Spleen (tissue), 11 donors: ENCODE measurements at regions not wholly inside any gene's neighbourhood (a gene's known extent, or its start where the extent isn't known, plus 50 kb on each side); places are given as distances from the start of the nearest gene placed in this dataset.

Experiments used
- DNase-seq: peaks from one replicate; pipeline ENCODE4 v3.0.0-alpha.2; 2020
- H3K27ac ChIP-seq, 8 donors: fragments of 200-600 bp; sonication (generic) in 7 of 8; 1 replicate in 4 of 8; 2 replicates in 4 of 8; pipeline versions ENCODE4 v1.5.0 to v1.8.0; 2016 to 2021; ENCODE audit warnings: inconsistent platforms in 4 of 8, mild to moderate bottlenecking in 4 of 8, moderate library complexity in 1 of 8
- H3K27me3 ChIP-seq, 7 donors: fragments of 200-600 bp; sonication (generic) in 6 of 7; replicated peaks in 1 of 7; 1 replicate in 4 of 7; 2 replicates in 3 of 7; pipeline versions ENCODE4 v1.5.0 to v1.8.0; 2016 to 2021; ENCODE audit warnings: inconsistent platforms in 3 of 7, mild to moderate bottlenecking in 1 of 7
- H3K36me3 ChIP-seq, 6 donors: fragments of 200-600 bp; sonication (generic) in 5 of 6; 1 replicate in 4 of 6; 2 replicates in 2 of 6; pipeline versions ENCODE4 v1.5.0 to v1.8.0; 2016 to 2021; ENCODE audit warnings: inconsistent platforms in 2 of 6
- H3K4me1 ChIP-seq, 6 donors: fragments of 200-600 bp; sonication (generic) in 5 of 6; 1 replicate in 3 of 6; 2 replicates in 3 of 6; pipeline versions ENCODE4 v1.5.0 to v1.8.0; 2016 to 2021; ENCODE audit warnings: inconsistent platforms in 3 of 6
- H3K4me3 ChIP-seq, 8 donors: fragments of 200-600 bp; sonication (generic) in 7 of 8; 1 replicate in 4 of 8; 2 replicates in 4 of 8; pipeline versions ENCODE4 v1.5.0 to v1.8.0; 2016 to 2021; ENCODE audit warnings: inconsistent platforms in 4 of 8, mild to moderate bottlenecking in 4 of 8, moderate library complexity in 2 of 8
- H3K9me3 ChIP-seq, 8 donors: fragments of 200-600 bp; sonication (generic) in 7 of 8; 1 replicate in 4 of 8; 2 replicates in 4 of 8; pipeline versions ENCODE4 v1.5.0 to v1.8.0; 2016 to 2021; ENCODE audit warnings: inconsistent platforms in 4 of 8
- CTCF ChIP-seq, 11 experiments: fragments of 200-600 bp in 7 of 11; fragments of 450-650 bp in 4 of 11; sonication (generic) in 4 of 11; IDR thresholded peaks in 8 of 11; conservative IDR thresholded peaks in 3 of 11; 1 replicate in 7 of 11; 2 replicates in 4 of 11; pipeline versions ENCODE4 v1.4.0 to v1.8.0; 2016 to 2021; ENCODE audit warnings: antibody characterized with exemption in 11 of 11, inconsistent platforms in 4 of 11, mild to moderate bottlenecking in 1 of 11
- POLR2A ChIP-seq, 3 donors: fragments of 450-650 bp; IDR thresholded peaks; one replicate each; pipeline ENCODE4 v1.5.1; 2017; ENCODE audit warnings: antibody characterized with exemption in 3 of 3, mild to moderate bottlenecking in 1 of 3
- POLR2AphosphoS5 ChIP-seq, 3 donors: sonication (generic); formaldehyde crosslinking; IDR thresholded peaks; one replicate each; pipeline ENCODE4 v1.5.1; 2017; ENCODE audit warnings: antibody characterized with exemption in 3 of 3
- WGBS, 5 donors: extraction: QIAGEN DNeasy Blood & Tissue Kit in 3 of 5; methylation state at CpG; one replicate each; pipeline versions ENCODE4 v1.1.5 to v1.1.7; 2013 to 2018; 5-methylcytosine and 5-hydroxymethylcytosine counted together
- intact Hi-C: fragments of 100-400 bp; cut with DNase I; formaldehyde crosslinking; loops from one replicate; pipeline ENCODE4 v1.15.0; 2023; ENCODE audit warnings: low total_unique reads
- donor health status: healthy with polysubstance abuse.
- donor health status: DM: no; HTN: no; CAD: no; lungs with moderate emphysema.
- donor health status: DM: no; HTN: no; CAD: no.
- donor health status: Bipolar disorder and iron deficiency.
- donor health status: healthy.
- donor health status: DM: no; HTN: no; CAD: no.
- donor health status: DM: yes; HTN: yes; CAD: no.

- H3K27me3 ChIP-seq = no peaks in the 10 kb centered on the region
- H3K9me3 ChIP-seq = no peaks in the 10 kb centered on the region
- H3K36me3 ChIP-seq = no peaks in the 10 kb centered on the region
- H3K27ac ChIP-seq = no peak overlapping the region
- no peak overlapping the region for H3K4me3 ChIP-seq
- no peak for DNase-seq
- WGBS, 5 donors = 47 to 68% (median 61%) methylated on average over 8 of the region's 8 CpGs
- H3K4me1 ChIP-seq = no peaks in the 10 kb centered on the region
- intact Hi-C loops = no loop called here
- no peak for TF ChIP-seq POLR2AphosphoS5 (IDR thresholded peaks at IDR 0.05)
- no peak for TF ChIP-seq POLR2A (IDR thresholded peaks at IDR 0.05)
- no peak for TF ChIP-seq CTCF (IDR thresholded peaks at IDR 0.05 in 8 of 11, conservative IDR thresholded peaks at IDR 0.05 in 3 of 11)
Measured at GRCh38 chr7:22879709-22880306, 57.2 kb upstream of the TOMM7 start.

- DNase-seq = no peak
- Histone ChIP-seq H3K27me3 (no peaks in the 10 kb centered on the region), H3K4me3 (no peak overlapping the region), H3K4me1 (no peaks in the 10 kb centered on the region), H3K9me3 (no peaks in the 10 kb centered on the region), H3K36me3 (no peaks in the 10 kb centered on the region), H3K27ac (no peak overlapping the region)
- WGBS, 5 donors = 66 to 81% (median 72%) methylated on average over 4 of the region's 4 CpGs
- no peak for TF ChIP-seq CTCF (IDR thresholded peaks at IDR 0.05 in 8 of 11, conservative IDR thresholded peaks at IDR 0.05 in 3 of 11)
- TF ChIP-seq POLR2A (IDR thresholded peaks at IDR 0.05) = no peak
- TF ChIP-seq POLR2AphosphoS5 (IDR thresholded peaks at IDR 0.05) = no peak
- intact Hi-C loops = no loop called here
Measured at GRCh38 chr7:22879280-22879679, 56.6 kb upstream of the TOMM7 start.

GRCh38 chr7:22876986-22877729 lies 54.5 kb upstream of the TOMM7 start:
- Histone ChIP-seq H3K27me3 (no peaks in the 10 kb centered on the region), H3K27ac (no peak overlapping the region), H3K4me3 (no peak overlapping the region), H3K36me3 (no peaks in the 10 kb centered on the region), H3K9me3 (no peaks in the 10 kb centered on the region), H3K4me1 (peaks cover 0 to 8% (median 0%) of the 10 kb centered on the region in 6 donors)
- 87 to 97% (median 94%) methylated on average over 1 of the region's 1 CpG for WGBS, 5 donors
- TF ChIP-seq CTCF (IDR thresholded peaks at IDR 0.05 in 8 of 11, conservative IDR thresholded peaks at IDR 0.05 in 3 of 11) = no peak
- TF ChIP-seq POLR2A (IDR thresholded peaks at IDR 0.05) = no peak
- no peak for DNase-seq
- intact Hi-C loops = no loop called here

GRCh38 chr7:22875470-22875869 lies 52.8 kb upstream of the TOMM7 start:
- TF ChIP-seq POLR2AphosphoS5 (IDR thresholded peaks at IDR 0.05) = no peak
- Histone ChIP-seq H3K4me3 (no peak overlapping the region), H3K4me1 (peaks cover 0 to 11% (median 0%) of the 10 kb centered on the region in 6 donors), H3K27ac (no peak overlapping the region), H3K9me3 (no peaks in the 10 kb centered on the region), H3K27me3 (no peaks in the 10 kb centered on the region), H3K36me3 (no peaks in the 10 kb centered on the region)
- DNase-seq = no peak
- 92 to 99% (median 96%) methylated on average over 6 to 8 of the region's 8 CpGs for WGBS, 5 donors
- intact Hi-C loops = no loop called here
